Caco-2 (cell line): ENCODE measurements at regions not wholly inside any gene's neighbourhood (a gene's known extent, or its start where the extent isn't known, plus 50 kb on each side); places are given as distances from the start of the nearest gene placed in this dataset.
"Not testable (repeated sequence)": the region's sequence is repeated elsewhere in the genome, so short reads cannot be mapped to it uniquely, and the experiment has no call there.

ENCODE experiments used
- BruUV-seq: library from RNA; stranded (reverse); fragments of 400-500 nt; replicated peaks from 2 replicates; lab custom pipeline; 2021; lab: Mats Ljungman, UMichigan
- CTCF ChIA-PET: fragments of 300-600 bp; sonication (Branson Sonifier 250); formaldehyde crosslinking; loops from one replicate; lab custom pipeline; 2022; ENCODE audit warnings: antibody characterized with exemption; lab: Charles Lee
- POLR2A ChIA-PET: fragments of 300-600 bp; sonication (Branson Sonifier 250); formaldehyde crosslinking; loops from one replicate; lab custom pipeline; 2022; ENCODE audit warnings: antibody characterized with exemption; lab: Charles Lee
- DNase-seq, 2 experiments: peaks; one replicate each; pipeline versions ENCODE4 v3.0.0 to v3.0.0-alpha.2; 2020 to 2022
- H3K27me3 ChIP-seq: replicated peaks from 2 replicates; pipeline ENCODE4 v1.6.0; 2011; ENCODE audit warnings: low read length; ENCODE audit not compliant: control insufficient read depth, insufficient read depth
- H3K36me3 ChIP-seq: 2 replicates; pipeline ENCODE4 v1.5.1; 2011; ENCODE audit warnings: low read length; ENCODE audit not compliant: control insufficient read depth, insufficient read depth
- H3K4me1 ChIP-seq: fragments of 250-450 bp; sonication (Bioruptor Pico); 2 replicates; pipeline ENCODE4 v1.5.1; 2020; ENCODE audit warnings: mild to moderate bottlenecking
- H3K4me3 ChIP-seq: 2 replicates; pipeline ENCODE4 v1.5.1; 2011; ENCODE audit warnings: low read depth, mild to moderate bottlenecking, control low read depth, low read length
- H3K9me3 ChIP-seq: fragments of 250-450 bp; sonication (Bioruptor Pico); 2 replicates; pipeline ENCODE4 v1.5.1; 2020; ENCODE audit warnings: mild to moderate bottlenecking, moderate library complexity
- H3K27ac Mint-ChIP-seq: one replicate; pipeline ENCODE4 v1.8.0; 2022; ENCODE audit warnings: mixed read lengths; ENCODE audit not compliant: unreplicated experiment
- H3K27me3 Mint-ChIP-seq: one replicate; pipeline ENCODE4 v1.8.0; 2022; ENCODE audit warnings: mixed read lengths; ENCODE audit not compliant: insufficient read depth, unreplicated experiment
- H3K36me3 Mint-ChIP-seq: one replicate; pipeline ENCODE4 v1.8.0; 2022; ENCODE audit warnings: mild to moderate bottlenecking, mixed read lengths; ENCODE audit not compliant: insufficient read depth, unreplicated experiment
- H3K4me1 Mint-ChIP-seq: one replicate; pipeline ENCODE4 v1.8.0; 2022; ENCODE audit warnings: low read depth, mixed read lengths; ENCODE audit not compliant: unreplicated experiment
- H3K4me3 Mint-ChIP-seq: one replicate; pipeline ENCODE4 v1.8.0; 2022; ENCODE audit warnings: mild to moderate bottlenecking, moderate library complexity, mixed read lengths; ENCODE audit not compliant: unreplicated experiment
- H3K9me3 Mint-ChIP-seq: one replicate; pipeline ENCODE4 v1.8.0; 2022; ENCODE audit warnings: mixed read lengths; ENCODE audit not compliant: unreplicated experiment
- CTCF ChIP-seq, 2 experiments: fragments of 200-600 bp in 1 of 2; IDR thresholded peaks; 1 replicate in 1 of 2; 2 replicates in 1 of 2; pipeline versions ENCODE4 v1.5.1 to v1.8.0; 2011 to 2022; ENCODE audit warnings: antibody characterized with exemption in 1 of 2, control low read depth in 1 of 2, inconsistent platforms in 1 of 2, low read depth in 1 of 2, low read length in 1 of 2, mild to moderate bottlenecking in 1 of 2, moderate library complexity in 1 of 2; ENCODE audit not compliant: insufficient read depth in 1 of 2, severe bottlenecking in 1 of 2, unreplicated experiment in 1 of 2
- intact Hi-C: fragments of 100-400 bp; cut with micrococcal nuclease; formaldehyde crosslinking; loops from one replicate; pipeline ENCODE4 v1.10.0; 2022; ENCODE audit not compliant: unreplicated experiment

GRCh38 chr11:109519253-109519652 lies 97.3 kb downstream of the C11orf87 start:
- H3K27ac Mint-ChIP-seq = no peak overlapping the region
- Histone ChIP-seq H3K27me3 (no peaks in the 10 kb centered on the region), H3K9me3 (no peaks in the 10 kb centered on the region), H3K4me1 (no peaks in the 10 kb centered on the region), H3K36me3 (no peaks in the 10 kb centered on the region), H3K4me3 (no peak overlapping the region)
- no TSS peak for BruUV-seq
- POLR2A ChIA-PET = no interaction called here
- intact Hi-C loops = no loop called here
- H3K4me1 Mint-ChIP-seq = no peaks in the 10 kb centered on the region
- no peak overlapping the region for H3K4me3 Mint-ChIP-seq
- CTCF ChIA-PET = no interaction called here
- no peaks in the 10 kb centered on the region for H3K36me3 Mint-ChIP-seq
- no peak for DNase-seq
- peaks cover 10% of the 10 kb centered on the region for H3K27me3 Mint-ChIP-seq
- no peak for TF ChIP-seq CTCF (IDR thresholded peaks at IDR 0.05; ENCODE audit: insufficient read depth in 1 of 2, low read depth in 1 of 2, low read length in 1 of 2, severe bottlenecking in 1 of 2, unreplicated experiment in 1 of 2)
- H3K9me3 Mint-ChIP-seq = no peaks in the 10 kb centered on the region

DNA sequence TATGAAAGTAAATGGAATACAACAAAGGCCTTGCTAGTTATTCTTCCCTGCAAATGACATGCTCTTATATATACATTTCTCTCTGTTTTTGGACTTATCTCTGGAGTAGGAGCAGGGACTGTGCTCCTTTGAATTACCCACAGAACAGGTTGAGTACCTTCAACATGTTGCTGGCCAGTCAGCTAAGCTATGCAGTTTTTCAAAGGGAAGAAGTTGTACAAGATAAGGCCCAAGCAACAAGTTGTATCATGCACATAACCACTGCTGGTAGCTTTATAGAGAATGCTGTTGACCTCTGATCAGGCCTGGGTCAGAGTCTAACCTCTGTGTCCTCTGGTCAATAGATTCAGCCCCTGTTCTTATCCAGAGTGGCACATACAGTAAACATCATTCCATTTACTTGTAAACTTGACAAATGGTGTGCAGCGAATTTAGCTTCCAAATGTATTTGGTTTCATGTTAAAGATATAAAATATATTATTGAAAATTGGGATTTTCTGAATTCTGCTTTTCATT lies 99.6 kb downstream of the C11orf87 start:
- Histone ChIP-seq H3K4me1 (no peaks in the 10 kb centered on the region), H3K36me3 (no peaks in the 10 kb centered on the region), H3K4me3 (no peak overlapping the region), H3K9me3 (no peaks in the 10 kb centered on the region), H3K27me3 (no peaks in the 10 kb centered on the region)
- Mint-ChIP-seq H3K9me3 (no peaks in the 10 kb centered on the region), H3K4me3 (no peak overlapping the region), H3K4me1 (no peaks in the 10 kb centered on the region), H3K36me3 (no peaks in the 10 kb centered on the region), H3K27ac (no peak overlapping the region), H3K27me3 (peaks cover 4% of the 10 kb centered on the region)
- CTCF ChIA-PET = interaction anchor here (0.6 kb wide), 1 partner anchor 820 kb away, joined by 3 read pairs; no protein-coding TSS in a partner anchor
- intact Hi-C loops = no loop called here
- no TSS peak for BruUV-seq
- POLR2A ChIA-PET = no interaction called here
- peak in 1 of 2 experiments; percentile 12 for DNase-seq
- no peak for TF ChIP-seq CTCF (IDR thresholded peaks at IDR 0.05; ENCODE audit: insufficient read depth in 1 of 2, low read depth in 1 of 2, low read length in 1 of 2, severe bottlenecking in 1 of 2, unreplicated experiment in 1 of 2)

GRCh38 chr11:109522116-109522755 lies 100.2 kb downstream of the C11orf87 start:
- Mint-ChIP-seq H3K4me3 (no peak overlapping the region), H3K27me3 (no peaks in the 10 kb centered on the region), H3K4me1 (no peaks in the 10 kb centered on the region), H3K9me3 (no peaks in the 10 kb centered on the region), H3K36me3 (no peaks in the 10 kb centered on the region), H3K27ac (no peak overlapping the region)
- Histone ChIP-seq H3K4me1 (no peaks in the 10 kb centered on the region), H3K9me3 (no peaks in the 10 kb centered on the region), H3K4me3 (no peak overlapping the region), H3K27me3 (no peaks in the 10 kb centered on the region), H3K36me3 (no peaks in the 10 kb centered on the region)
- no peak for TF ChIP-seq CTCF (IDR thresholded peaks at IDR 0.05; ENCODE audit: insufficient read depth in 1 of 2, low read depth in 1 of 2, low read length in 1 of 2, severe bottlenecking in 1 of 2, unreplicated experiment in 1 of 2)
- intact Hi-C loops = no loop called here
- DNase-seq = no peak
- BruUV-seq = no TSS peak
- ChIA-PET CTCF (no interaction called here), POLR2A (no interaction called here)

- H3K9me3 ChIP-seq, H3K27me3 ChIP-seq, H3K4me3 ChIP-seq, H3K4me1 ChIP-seq, H3K36me3 Mint-ChIP-seq, H3K27me3 Mint-ChIP-seq, H3K36me3 ChIP-seq, H3K9me3 Mint-ChIP-seq, DNase-seq, POLR2A ChIA-PET, H3K4me3 Mint-ChIP-seq, intact Hi-C loops, H3K4me1 Mint-ChIP-seq, CTCF ChIA-PET, H3K27ac Mint-ChIP-seq, BruUV-seq: not testable (repeated sequence)
Observed at GRCh38 chr11:109525636-109526035, 103.6 kb downstream of the C11orf87 start.
